ENCODE measurements at regions not wholly inside any gene's neighbourhood (a gene's known extent, or its start where the extent isn't known, plus 50 kb on each side); places are given as distances from the start of the nearest gene placed in this dataset.

DNA sequence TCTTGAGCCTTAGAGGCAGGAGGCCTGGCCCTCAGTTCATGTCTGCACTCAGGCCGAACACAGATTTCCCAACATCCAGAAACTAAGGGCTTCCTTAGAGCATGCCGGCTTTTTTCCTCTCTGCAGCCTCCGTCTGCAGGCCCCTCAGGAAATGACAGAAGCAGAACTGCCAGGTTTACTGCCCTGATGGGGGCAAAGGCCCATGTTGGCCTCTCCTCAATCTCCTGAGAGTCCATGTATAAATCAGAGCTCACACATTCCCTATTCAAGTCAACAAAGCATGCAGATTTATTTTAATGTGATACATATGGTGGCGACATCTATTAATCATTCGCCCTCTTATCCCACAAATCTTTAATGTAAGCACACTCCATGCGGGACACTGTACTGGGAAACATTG, 475.6 kb upstream of the HS6ST1 start:
- no peak for DNase-seq
- H3K4me3 ChIP-seq, result no peak overlapping the region
- H3K4me1 ChIP-seq, result no peaks in the 10 kb centered on the region
- no peak overlapping the region for H3K27ac ChIP-seq
- no peaks in the 10 kb centered on the region for H3K36me3 ChIP-seq
- no peaks in the 10 kb centered on the region for H3K27me3 ChIP-seq
- H3K9me3 ChIP-seq, result no peaks in the 10 kb centered on the region
- no peak for TF ChIP-seq POLR2A (IDR thresholded peaks at IDR 0.05)
- TF ChIP-seq, protein P1, sequence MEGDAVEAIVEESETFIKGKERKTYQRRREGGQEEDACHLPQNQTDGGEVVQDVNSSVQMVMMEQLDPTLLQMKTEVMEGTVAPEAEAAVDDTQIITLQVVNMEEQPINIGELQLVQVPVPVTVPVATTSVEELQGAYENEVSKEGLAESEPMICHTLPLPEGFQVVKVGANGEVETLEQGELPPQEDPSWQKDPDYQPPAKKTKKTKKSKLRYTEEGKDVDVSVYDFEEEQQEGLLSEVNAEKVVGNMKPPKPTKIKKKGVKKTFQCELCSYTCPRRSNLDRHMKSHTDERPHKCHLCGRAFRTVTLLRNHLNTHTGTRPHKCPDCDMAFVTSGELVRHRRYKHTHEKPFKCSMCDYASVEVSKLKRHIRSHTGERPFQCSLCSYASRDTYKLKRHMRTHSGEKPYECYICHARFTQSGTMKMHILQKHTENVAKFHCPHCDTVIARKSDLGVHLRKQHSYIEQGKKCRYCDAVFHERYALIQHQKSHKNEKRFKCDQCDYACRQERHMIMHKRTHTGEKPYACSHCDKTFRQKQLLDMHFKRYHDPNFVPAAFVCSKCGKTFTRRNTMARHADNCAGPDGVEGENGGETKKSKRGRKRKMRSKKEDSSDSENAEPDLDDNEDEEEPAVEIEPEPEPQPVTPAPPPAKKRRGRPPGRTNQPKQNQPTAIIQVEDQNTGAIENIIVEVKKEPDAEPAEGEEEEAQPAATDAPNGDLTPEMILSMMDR (IDR thresholded peaks at IDR 0.05), result no peak

GRCh38 chr2:128796321-128796720, 477.7 kb upstream of the HS6ST1 start:
- Histone ChIP-seq H3K4me3 (no peak overlapping the region), H3K9me3 (no peaks in the 10 kb centered on the region), H3K27ac (no peak overlapping the region), H3K36me3 (no peaks in the 10 kb centered on the region), H3K4me1 (no peaks in the 10 kb centered on the region), H3K27me3 (no peaks in the 10 kb centered on the region)
- TF ChIP-seq, protein P1 (IDR thresholded peaks at IDR 0.05), result no peak
- no peak for TF ChIP-seq POLR2A (IDR thresholded peaks at IDR 0.05)
- DNase-seq, result no peak

DNA sequence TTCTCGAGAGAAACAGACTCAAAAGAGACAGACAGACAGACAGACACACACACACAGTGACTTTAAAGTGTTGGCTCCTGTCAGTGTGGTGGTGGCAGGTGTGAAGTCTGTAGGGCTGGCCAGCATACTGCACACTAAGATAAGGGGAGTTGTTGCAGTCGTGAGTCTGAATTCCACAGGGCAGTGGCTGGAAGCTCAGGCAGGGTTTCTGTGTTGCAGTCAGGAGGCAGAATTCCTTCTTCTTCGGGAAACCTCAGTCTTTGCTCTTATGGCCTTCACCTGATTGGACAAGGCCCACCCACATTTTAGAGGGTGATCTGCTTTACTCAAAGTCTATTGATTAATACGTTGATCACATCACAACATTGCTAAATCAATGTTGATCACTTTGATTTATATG, 478.4 kb upstream of the HS6ST1 start:
- no peaks in the 10 kb centered on the region for H3K27me3 ChIP-seq
- no peak overlapping the region for H3K4me3 ChIP-seq
- H3K9me3 ChIP-seq, result no peaks in the 10 kb centered on the region
- H3K4me1 ChIP-seq, result no peaks in the 10 kb centered on the region
- TF ChIP-seq, protein P1 (IDR thresholded peaks at IDR 0.05), result no peak
- no peak for TF ChIP-seq POLR2A (IDR thresholded peaks at IDR 0.05)
- no peak overlapping the region for H3K27ac ChIP-seq
- no peak for DNase-seq
- H3K36me3 ChIP-seq, result no peaks in the 10 kb centered on the region

- TF ChIP-seq POLR2A (IDR thresholded peaks at IDR 0.05), result no peak
- TF ChIP-seq, protein P1 (IDR thresholded peaks at IDR 0.05), result no peak
- H3K4me3 ChIP-seq, result no peak overlapping the region
- no peaks in the 10 kb centered on the region for H3K4me1 ChIP-seq
- DNase-seq, result no peak
- H3K27ac ChIP-seq, result no peak overlapping the region
- no peaks in the 10 kb centered on the region for H3K27me3 ChIP-seq
- H3K36me3 ChIP-seq, result no peaks in the 10 kb centered on the region
- H3K9me3 ChIP-seq, result no peaks in the 10 kb centered on the region
Measured at GRCh38 chr2:128797533-128797932, 478.9 kb upstream of the HS6ST1 start.

DNA sequence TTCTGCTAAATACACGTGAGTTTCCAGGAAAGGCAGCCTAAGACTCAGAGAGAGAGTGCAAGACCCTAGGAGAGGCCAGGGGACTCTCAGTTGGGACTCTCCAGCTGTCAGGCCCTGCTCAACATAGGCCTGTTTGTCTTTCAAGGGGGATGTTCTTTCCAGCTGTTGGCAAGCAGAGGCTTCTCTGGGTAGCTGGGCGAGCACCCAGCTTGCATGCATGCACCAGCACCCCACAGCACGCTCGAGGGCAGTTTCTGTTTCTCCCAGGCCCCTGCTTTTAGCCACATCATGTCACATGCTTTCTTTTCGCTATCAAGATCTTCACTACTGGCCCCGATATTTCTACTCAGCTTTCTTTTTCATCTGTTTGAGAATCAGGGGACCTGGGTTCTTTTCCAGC, 479.3 kb upstream of the HS6ST1 start:
- Histone ChIP-seq H3K4me3 (no peak overlapping the region), H3K27ac (no peak overlapping the region), H3K9me3 (no peaks in the 10 kb centered on the region), H3K27me3 (no peaks in the 10 kb centered on the region), H3K4me1 (no peaks in the 10 kb centered on the region), H3K36me3 (no peaks in the 10 kb centered on the region)
- DNase-seq, result no peak
- TF ChIP-seq, protein P1 (IDR thresholded peaks at IDR 0.05), result no peak
- no peak for TF ChIP-seq POLR2A (IDR thresholded peaks at IDR 0.05)

All from Peyer's patch (tissue), 4 donors.